Kidney (tissue), 13 donors: ENCODE measurements at regions not wholly inside any gene's neighbourhood (a gene's known extent, or its start where the extent isn't known, plus 50 kb on each side); places are given as distances from the start of the nearest gene placed in this dataset.

Source experiments
- DNase-seq, 5 donors: peaks; one replicate each; pipeline ENCODE4 v3.0.0-alpha.2; 2013 to 2020
- FAIRE-seq: peaks from 2 replicates; lab custom pipeline; 2012; peaks lifted over from hg19 to GRCh38; lab: Jason Lieb, UNC
- H3K27ac ChIP-seq, 2 donors: one replicate each; pipeline ENCODE4 v1.7.0; 2013; ENCODE audit warnings: low read depth in 2 of 2, low read length in 2 of 2, inconsistent platforms in 1 of 2
- H3K27me3 ChIP-seq: one replicate; pipeline ENCODE4 v1.7.1; 2013; ENCODE audit warnings: low read length, inconsistent platforms; ENCODE audit not compliant: control insufficient read depth, insufficient read depth
- H3K36me3 ChIP-seq, 3 donors: one replicate each; pipeline versions ENCODE4 v1.7.0 to v1.7.1; 2013; ENCODE audit warnings: low read length in 3 of 3, control low read depth in 1 of 3, inconsistent platforms in 1 of 3; ENCODE audit not compliant: insufficient read depth in 3 of 3, control insufficient read depth in 2 of 3
- H3K4me1 ChIP-seq, 3 donors: one replicate each; pipeline versions ENCODE4 v1.7.0 to v1.7.1; 2013; ENCODE audit warnings: low read length in 3 of 3, inconsistent platforms in 1 of 3, low read depth in 1 of 3; ENCODE audit not compliant: control insufficient read depth in 2 of 3, insufficient read depth in 2 of 3
- H3K4me3 ChIP-seq, 3 donors: one replicate each; pipeline versions ENCODE4 v1.7.0 to v1.8.1; 2013; ENCODE audit warnings: low read length in 3 of 3, control low read depth in 1 of 3, inconsistent platforms in 1 of 3
- H3K9ac ChIP-seq, 3 donors: one replicate each; pipeline versions ENCODE4 v1.7.0 to v1.7.1; 2013; ENCODE audit warnings: low read length in 3 of 3, control low read depth in 1 of 3, inconsistent platforms in 1 of 3
- H3K9me3 ChIP-seq, 3 donors: one replicate each; pipeline versions ENCODE4 v1.7.0 to v1.7.1; 2013; ENCODE audit warnings: low read length in 3 of 3, control low read depth in 1 of 3, inconsistent platforms in 1 of 3; ENCODE audit not compliant: control insufficient read depth in 2 of 3, insufficient read depth in 1 of 3
- CTCF ChIP-seq: IDR thresholded peaks from 3 replicates; pipeline ENCODE4 v1.5.1; 2012; ENCODE audit warnings: mild to moderate bottlenecking, moderate library complexity, borderline replicate concordance; ENCODE audit not compliant: insufficient read depth; ENCODE audit errors: extremely low read depth
- intact Hi-C: fragments of 100-400 bp; cut with DNase I; formaldehyde crosslinking; loops from one replicate; pipeline ENCODE4 v1.11.1; 2022
- donor health status: control.
- donor health status: control.
- donor health status: control.
- donor health status: control.
- donor health status: control.
- donor health status: DM: yes; HTN: yes; CAD: no.
- donor health status: Normal renal cell carcinoma (clear cell type).

GRCh38 chr11:92300876-92301275, 76.3 kb downstream of the FAT3 start:
- no peaks in the 10 kb centered on the region for H3K4me1 ChIP-seq
- no peak overlapping the region for H3K27ac ChIP-seq
- peak in 1 of 5 donors; percentile 14 for DNase-seq
- no peak overlapping the region for H3K4me3 ChIP-seq
- H3K27me3 ChIP-seq: no peaks in the 10 kb centered on the region
- no peak for FAIRE-seq
- no peak overlapping the region for H3K9ac ChIP-seq
- H3K36me3 ChIP-seq: no peaks in the 10 kb centered on the region
- intact Hi-C loops: no loop called here
- TF ChIP-seq CTCF: no peak
- no peaks in the 10 kb centered on the region for H3K9me3 ChIP-seq

GRCh38 chr11:92302770-92303169, 78.2 kb downstream of the FAT3 start:
- Histone ChIP-seq H3K9me3 (no peaks in the 10 kb centered on the region), H3K4me3 (no peak overlapping the region), H3K9ac (no peak overlapping the region), H3K27me3 (no peaks in the 10 kb centered on the region), H3K27ac (no peak overlapping the region), H3K36me3 (no peaks in the 10 kb centered on the region), H3K4me1 (no peaks in the 10 kb centered on the region)
- intact Hi-C loops: no loop called here
- TF ChIP-seq CTCF: no peak
- DNase-seq: no peak
- no peak for FAIRE-seq

- Histone ChIP-seq H3K4me3 (no peak overlapping the region), H3K27me3 (no peaks in the 10 kb centered on the region), H3K27ac (no peak overlapping the region), H3K4me1 (no peaks in the 10 kb centered on the region), H3K36me3 (no peaks in the 10 kb centered on the region), H3K9me3 (no peaks in the 10 kb centered on the region), H3K9ac (no peak overlapping the region)
- DNase-seq: no peak
- no peak for FAIRE-seq
- intact Hi-C loops: no loop called here
- TF ChIP-seq CTCF: no peak
Measured at GRCh38 chr11:92304271-92304670, 79.7 kb downstream of the FAT3 start.

- Histone ChIP-seq H3K27me3 (no peaks in the 10 kb centered on the region), H3K36me3 (no peaks in the 10 kb centered on the region), H3K9ac (no peak overlapping the region), H3K4me1 (no peaks in the 10 kb centered on the region), H3K4me3 (no peak overlapping the region), H3K9me3 (no peaks in the 10 kb centered on the region), H3K27ac (no peak overlapping the region)
- intact Hi-C loops: no loop called here
- DNase-seq (peak in 1 of 5 donors; percentile 15), FAIRE-seq (no peak)
- no peak for TF ChIP-seq CTCF
Measured at GRCh38 chr11:92306966-92307510, 82.4 kb downstream of the FAT3 start.
